PC-9 (cell line): ENCODE measurements at regions not wholly inside any gene's neighbourhood (a gene's known extent, or its start where the extent isn't known, plus 50 kb on each side); places are given as distances from the start of the nearest gene placed in this dataset.

ENCODE experiments used
- BruUV-seq: library from RNA; stranded (reverse); fragments of 400-500 nt; replicated peaks from 2 replicates; lab custom pipeline; 2021; lab: Mats Ljungman, UMichigan
- CTCF ChIA-PET: fragments of 300-600 bp; sonication (Branson Sonifier 250); formaldehyde crosslinking; loops from one replicate; lab custom pipeline; 2022; ENCODE audit warnings: antibody characterized with exemption; lab: Charles Lee
- POLR2A ChIA-PET: fragments of 300-600 bp; sonication (Branson Sonifier 250); formaldehyde crosslinking; loops from one replicate; lab custom pipeline; 2022; ENCODE audit warnings: antibody characterized with exemption; ENCODE audit not compliant: unreplicated experiment; lab: Charles Lee
- DNase-seq, 2 experiments: peaks; one replicate each; pipeline versions ENCODE4 v3.0.0 to v3.0.0-alpha.2; 2015 to 2022; ENCODE audit warnings: mixed read lengths in 1 of 2
- H2AFZ ChIP-seq: fragments of 200-600 bp; sonication (generic); 2 replicates; pipeline ENCODE4 v1.8.1; 2017; ENCODE audit warnings: antibody characterized with exemption
- H3F3A ChIP-seq: fragments of 200-600 bp; sonication (generic); 2 replicates; pipeline ENCODE4 v1.8.1; 2017; ENCODE audit warnings: antibody characterized with exemption, mild to moderate bottlenecking, low read depth; ENCODE audit not compliant: insufficient read depth
- H3K27ac ChIP-seq: fragments of 200-600 bp; sonication (generic); 2 replicates; pipeline ENCODE4 v1.6.1; 2016; ENCODE audit warnings: mixed run types
- H3K27me3 ChIP-seq: fragments of 200-600 bp; sonication (generic); 2 replicates; pipeline ENCODE4 v1.6.1; 2016; ENCODE audit warnings: low read depth, mixed run types; ENCODE audit not compliant: insufficient read depth
- H3K36me3 ChIP-seq: fragments of 200-600 bp; sonication (generic); 2 replicates; pipeline ENCODE4 v1.6.1; 2016; ENCODE audit warnings: low read depth, mixed run types
- H3K4me1 ChIP-seq: fragments of 200-600 bp; sonication (generic); replicated peaks from 2 replicates; pipeline ENCODE4 v1.6.1; 2016; ENCODE audit warnings: mixed run types; ENCODE audit not compliant: insufficient read depth
- H3K4me2 ChIP-seq: fragments of 200-600 bp; sonication (generic); 2 replicates; pipeline ENCODE4 v1.6.1; 2017; ENCODE audit warnings: mixed run types
- H3K4me3 ChIP-seq: fragments of 200-600 bp; sonication (generic); 2 replicates; pipeline ENCODE4 v1.6.1; 2016; ENCODE audit warnings: mixed run types
- H3K79me2 ChIP-seq: fragments of 200-600 bp; sonication (generic); 2 replicates; pipeline ENCODE4 v1.6.1; 2017; ENCODE audit warnings: low read depth, mixed run types
- H3K9me2 ChIP-seq: fragments of 200-600 bp; sonication (generic); 2 replicates; pipeline ENCODE4 v1.8.1; 2017; ENCODE audit warnings: mild to moderate bottlenecking; ENCODE audit not compliant: insufficient read depth
- H3K9me3 ChIP-seq: fragments of 200-600 bp; sonication (generic); 2 replicates; pipeline ENCODE4 v1.8.1; 2016; ENCODE audit warnings: low read depth; ENCODE audit not compliant: insufficient read depth
- H4K20me1 ChIP-seq: fragments of 200-600 bp; sonication (generic); 2 replicates; pipeline ENCODE4 v1.8.1; 2017; ENCODE audit not compliant: insufficient read depth
- CTCF ChIP-seq: fragments of 200-600 bp; sonication (generic); conservative IDR thresholded peaks from 2 replicates; pipeline ENCODE4 v1.6.1; 2017; ENCODE audit warnings: mixed run types, antibody characterized with exemption, mild to moderate bottlenecking, moderate library complexity
- EZH2 ChIP-seq: fragments of 200-600 bp; sonication (generic); IDR thresholded peaks from 2 replicates; pipeline ENCODE4 v1.8.0; 2017; ENCODE audit warnings: antibody characterized with exemption, low read depth
- intact Hi-C: fragments of 100-400 bp; cut with micrococcal nuclease; formaldehyde crosslinking; loops from one replicate; pipeline ENCODE4 v1.10.0; 2022; ENCODE audit not compliant: unreplicated experiment

DNA sequence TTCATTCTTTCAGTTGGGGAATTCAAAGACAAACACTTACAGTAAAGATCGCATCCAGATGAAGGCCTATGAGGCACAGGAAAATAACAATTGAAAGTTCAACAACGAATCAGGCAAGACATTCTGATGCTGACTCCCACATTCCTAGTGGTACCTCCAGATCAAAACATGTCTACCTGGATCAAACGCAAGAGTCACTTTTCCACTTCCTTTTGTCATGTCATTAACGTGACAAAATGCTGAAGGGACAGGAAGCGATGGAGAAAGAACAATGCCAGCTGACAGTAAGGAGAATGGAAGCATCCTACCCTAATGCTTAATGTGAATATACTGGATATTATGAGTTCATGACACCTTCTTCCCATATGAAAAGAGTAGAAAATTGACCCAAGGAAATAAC is 365.4 kb upstream of the CDH11 start:
- BruUV-seq = no TSS peak
- intact Hi-C loops = no loop called here
- Histone ChIP-seq H4K20me1 (no peaks in the 10 kb centered on the region), H3K9me2 (no peaks in the 10 kb centered on the region), H3K9me3 (no peaks in the 10 kb centered on the region), H3K27ac (no peak overlapping the region), H3K27me3 (peaks cover 5% of the 10 kb centered on the region; the same call in 1 of the 2 replicates), H3F3A (no peaks in the 10 kb centered on the region), H3K79me2 (no peaks in the 10 kb centered on the region), H3K36me3 (no peaks in the 10 kb centered on the region), H3K4me3 (no peak overlapping the region), H2AFZ (no peak overlapping the region), H3K4me2 (no peak overlapping the region), H3K4me1 (no peaks in the 10 kb centered on the region)
- DNase-seq = no peak
- ChIA-PET POLR2A (no interaction called here), CTCF (no interaction called here)
- TF ChIP-seq CTCF = no peak
- TF ChIP-seq EZH2 = no peak

DNA sequence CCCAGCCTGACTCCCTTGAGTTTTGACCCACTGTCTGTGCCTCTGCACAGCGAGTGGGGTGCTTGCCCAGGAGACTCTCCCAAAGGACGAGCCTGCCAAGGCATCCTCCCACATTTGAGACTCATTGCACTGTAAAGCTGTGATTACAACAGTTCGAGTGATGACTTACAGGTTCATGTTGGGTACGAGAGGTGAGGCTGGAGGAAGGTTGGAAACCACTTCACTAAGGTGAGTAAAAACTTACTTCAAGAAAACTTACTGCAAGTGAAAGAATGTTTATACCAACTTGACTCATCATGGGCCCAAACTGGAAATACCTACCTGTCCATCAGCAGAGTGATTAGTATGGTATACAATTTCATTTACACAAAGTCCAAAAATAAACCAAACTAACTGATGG is 360.1 kb upstream of the CDH11 start:
- intact Hi-C loops = no loop called here
- POLR2A ChIA-PET = no interaction called here

GRCh38 chr16:65480281-65481091 is 358.6 kb upstream of the CDH11 start:
- Histone ChIP-seq H3K27me3 (peaks cover 14% of the 10 kb centered on the region; the same call in 1 of the 2 replicates), H4K20me1 (no peaks in the 10 kb centered on the region), H3K36me3 (no peaks in the 10 kb centered on the region), H3K4me2 (no peak overlapping the region), H2AFZ (no peak overlapping the region), H3K9me3 (no peaks in the 10 kb centered on the region), H3K4me1 (no peaks in the 10 kb centered on the region), H3K9me2 (no peaks in the 10 kb centered on the region), H3K79me2 (no peaks in the 10 kb centered on the region), H3F3A (no peaks in the 10 kb centered on the region), H3K27ac (no peak overlapping the region), H3K4me3 (no peak overlapping the region)
- BruUV-seq = no TSS peak
- no peak for DNase-seq
- ChIA-PET CTCF (no interaction called here), POLR2A (no interaction called here)
- no peak for TF ChIP-seq CTCF
- no peak for TF ChIP-seq EZH2
- intact Hi-C loops = no loop called here

More for the DNA sequence above, 360.1 kb upstream of the CDH11 start:
- no peak for DNase-seq
- H4K20me1 ChIP-seq = no peaks in the 10 kb centered on the region
- no TSS peak for BruUV-seq
- TF ChIP-seq CTCF (no peak), EZH2 (no peak)
- no peaks in the 10 kb centered on the region for H3K4me1 ChIP-seq
- CTCF ChIA-PET = no interaction called here
- H2AFZ ChIP-seq = no peak overlapping the region
- H3K4me2 ChIP-seq = no peak overlapping the region
- no peaks in the 10 kb centered on the region for H3F3A ChIP-seq
- no peaks in the 10 kb centered on the region for H3K9me3 ChIP-seq
- H3K27me3 ChIP-seq = peaks cover 16% of the 10 kb centered on the region; the same call in 1 of the 2 replicates
- no peak overlapping the region for H3K4me3 ChIP-seq
- H3K79me2 ChIP-seq = no peaks in the 10 kb centered on the region
- no peak overlapping the region for H3K27ac ChIP-seq
- H3K9me2 ChIP-seq = no peaks in the 10 kb centered on the region
- no peaks in the 10 kb centered on the region for H3K36me3 ChIP-seq
